Panc1 (cell line): ENCODE measurements at regions not wholly inside any gene's neighbourhood (a gene's known extent, or its start where the extent isn't known, plus 50 kb on each side); places are given as distances from the start of the nearest gene placed in this dataset.
"Not testable (repeated sequence)": the region's sequence is repeated elsewhere in the genome, so short reads cannot be mapped to it uniquely, and the experiment has no call there.

Experiments
- ATAC-seq: fragments of 200-7000 bp; cut with Tn5 transposase; 2 replicates; pipeline ENCODE4 v1.9.1; 2020; ENCODE audit warnings: mild to moderate bottlenecking, moderate library complexity
- BruUV-seq: library from RNA; stranded (reverse); fragments of 400-500 nt; replicated peaks from 2 replicates; lab custom pipeline; 2021; lab: Mats Ljungman, UMichigan
- CTCF ChIA-PET: fragments of 300-600 bp; sonication (Branson Sonifier 250); formaldehyde crosslinking; loops from one replicate; lab custom pipeline; 2022; ENCODE audit warnings: antibody characterized with exemption; lab: Charles Lee
- POLR2A ChIA-PET: fragments of 300-600 bp; sonication (Branson Sonifier 250); formaldehyde crosslinking; loops from one replicate; lab custom pipeline; 2022; ENCODE audit warnings: antibody characterized with exemption; lab: Charles Lee
- DNase-seq: peaks from one replicate; pipeline ENCODE4 v3.0.0-alpha.2; 2010; ENCODE audit warnings: low read depth, low spot score
- H3K27ac ChIP-seq: 2 replicates; pipeline ENCODE4 v1.5.1; 2011; ENCODE audit warnings: mild to moderate bottlenecking, low read length, inconsistent platforms
- H3K27me3 ChIP-seq: fragments of 200-500 bp; sonication (Bioruptor generic); 2 replicates; pipeline ENCODE4 v1.6.0; 2014; ENCODE audit warnings: low read length, inconsistent platforms; ENCODE audit not compliant: control insufficient read depth, insufficient read depth
- H3K36me3 ChIP-seq: fragments of 200-500 bp; sonication (Bioruptor generic); 2 replicates; pipeline ENCODE4 v1.5.1; 2014; ENCODE audit warnings: inconsistent platforms, mild to moderate bottlenecking, low read length, moderate library complexity; ENCODE audit not compliant: control insufficient read depth, insufficient read depth
- H3K4me1 ChIP-seq: 2 replicates; pipeline ENCODE4 v1.5.1; 2011; ENCODE audit warnings: inconsistent platforms, mild to moderate bottlenecking, low read length, moderate library complexity; ENCODE audit not compliant: control insufficient read depth, insufficient read depth
- H3K4me3 ChIP-seq, 2 experiments: 2 replicates each; pipeline ENCODE4 v1.5.1; 2011 to 2012; ENCODE audit warnings: low read depth in 2 of 2, low read length in 2 of 2, mild to moderate bottlenecking in 2 of 2, inconsistent platforms in 1 of 2, moderate library complexity in 1 of 2
- H3K9me3 ChIP-seq: fragments of 200-500 bp; sonication (Bioruptor generic); 2 replicates; pipeline ENCODE4 v1.5.1; 2014; ENCODE audit warnings: low read depth, mild to moderate bottlenecking, inconsistent platforms, low read length, moderate library complexity; ENCODE audit not compliant: control insufficient read depth, insufficient read depth
- CTCF ChIP-seq: fragments of 450-650 bp; IDR thresholded peaks from 2 replicates; pipeline ENCODE4 v1.5.1; 2017; ENCODE audit warnings: mild to moderate bottlenecking
- POLR2AphosphoS5 ChIP-seq: IDR thresholded peaks from 2 replicates; pipeline ENCODE4 v1.6.1; 2012; ENCODE audit warnings: mild to moderate bottlenecking, low read depth, low read length, moderate library complexity
- REST ChIP-seq, 2 experiments: IDR thresholded peaks; 2 replicates each; pipeline ENCODE4 v1.6.1; 2011 to 2012; ENCODE audit warnings: low read depth in 2 of 2, control low read depth in 1 of 2, low read length in 1 of 2, mild to moderate bottlenecking in 1 of 2, moderate library complexity in 1 of 2; ENCODE audit not compliant: insufficient read depth in 1 of 2
- SIN3A ChIP-seq: IDR thresholded peaks from 2 replicates; pipeline ENCODE4 v1.6.1; 2012; ENCODE audit warnings: low read depth, mild to moderate bottlenecking, low read length, moderate library complexity, borderline replicate concordance; ENCODE audit not compliant: insufficient read depth
- TCF7L2 ChIP-seq: IDR thresholded peaks from 2 replicates; pipeline ENCODE4 v1.6.1; 2011; ENCODE audit warnings: mild to moderate bottlenecking, low read depth, low read length, inconsistent platforms
- in situ Hi-C: cut with HindIII; loops from 2 replicates; pipeline ENCODE4 v1.10.0; 2016; ENCODE audit warnings: low sequenced_read_pairs, low pct_unique_long_range_greater_than_20kb
- intact Hi-C: fragments of 100-400 bp; cut with micrococcal nuclease; formaldehyde crosslinking; loops from one replicate; pipeline ENCODE4 v1.10.0; 2022; ENCODE audit not compliant: unreplicated experiment

DNA sequence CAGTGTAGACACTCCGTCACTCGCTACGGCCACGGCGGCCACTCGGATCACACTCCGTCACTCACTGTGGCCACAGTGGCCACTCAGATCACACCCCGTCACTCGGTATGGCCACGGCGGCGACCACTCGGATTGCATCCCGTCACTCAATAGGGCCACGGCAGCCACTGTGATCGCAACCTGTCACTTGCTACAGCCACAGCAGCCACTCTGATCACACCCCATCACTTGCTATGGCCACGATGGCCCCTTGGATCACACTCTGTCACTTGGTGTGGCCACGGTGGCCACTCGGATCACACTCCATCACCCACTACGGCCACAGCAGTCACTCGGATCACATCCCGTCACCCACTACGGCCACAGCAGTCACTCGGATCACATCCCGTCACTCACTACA, 175.3 kb downstream of the LAT start:
- H3K36me3 ChIP-seq, H3K27me3 ChIP-seq, H3K4me1 ChIP-seq, BruUV-seq, H3K27ac ChIP-seq, POLR2A ChIA-PET, intact Hi-C loops, H3K9me3 ChIP-seq, in situ Hi-C loops, DNase-seq, ATAC-seq, CTCF ChIA-PET, H3K4me3 ChIP-seq: not testable (repeated sequence)

DNA sequence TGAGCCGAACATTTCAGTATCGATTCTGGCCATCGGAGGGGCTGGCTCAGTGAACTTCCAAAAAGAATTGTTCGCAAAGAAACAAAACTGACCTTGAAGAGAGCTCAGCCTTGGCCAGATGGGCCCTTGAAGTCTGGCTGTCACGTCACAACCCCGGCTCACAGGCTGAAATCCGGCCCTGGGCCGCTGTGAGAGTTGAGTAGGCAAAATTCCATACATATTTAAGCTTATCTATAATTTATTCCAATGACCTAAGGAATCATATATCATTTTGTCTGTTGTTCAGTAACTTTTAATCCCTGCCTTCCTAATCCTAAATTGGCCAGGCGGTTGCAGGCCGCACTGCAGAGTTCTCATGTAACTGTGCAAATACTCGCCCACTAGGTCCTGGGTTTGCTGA, 174.8 kb downstream of the LAT start:
- BruUV-seq, CTCF ChIA-PET, H3K27ac ChIP-seq, H3K4me1 ChIP-seq, POLR2A ChIA-PET, H3K4me3 ChIP-seq, ATAC-seq, in situ Hi-C loops, H3K36me3 ChIP-seq, H3K27me3 ChIP-seq, H3K9me3 ChIP-seq, intact Hi-C loops, DNase-seq: not testable (repeated sequence)

DNA sequence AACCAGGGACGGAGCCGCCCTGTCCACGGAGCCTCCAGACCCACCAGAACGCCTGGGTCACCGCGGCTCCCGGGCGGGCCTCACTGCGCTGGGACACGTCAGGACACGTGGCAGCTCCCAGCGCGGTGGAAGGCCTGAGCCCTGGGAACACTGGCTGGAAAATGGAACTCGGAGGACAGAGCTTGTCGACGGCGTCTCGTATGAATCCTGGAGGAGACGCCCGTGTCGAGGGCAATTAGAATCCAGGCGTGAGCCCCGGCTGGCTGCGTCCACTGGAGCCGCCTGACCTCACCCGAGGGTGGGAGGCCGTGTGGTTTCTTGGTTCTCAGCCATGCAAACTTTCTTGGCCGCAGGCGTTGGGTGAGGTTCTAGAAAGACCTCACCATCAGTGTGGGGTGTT, 173.9 kb downstream of the LAT start:
- no TSS peak for BruUV-seq
- intact Hi-C loops, result no loop called here
- H3K36me3 ChIP-seq, result no peaks in the 10 kb centered on the region

GRCh38 chr16:29158031-29158784, 173.4 kb downstream of the LAT start:
- POLR2A ChIA-PET, result not testable (repeated sequence)

More for the DNA sequence above, 173.9 kb downstream of the LAT start:
- TF ChIP-seq SIN3A (no peak), TCF7L2 (no peak), CTCF (no peak), POLR2AphosphoS5 (no peak), REST (IDR thresholded peaks at IDR 0.05; ENCODE audit: insufficient read depth in 1 of 2, low read depth in 2 of 2, low read length in 1 of 2) (no peak)
- in situ Hi-C loops, result no loop called here
- no peak for ATAC-seq
- CTCF ChIA-PET, result no interaction called here
- Histone ChIP-seq H3K4me3 (no peak overlapping the region), H3K27ac (no peak overlapping the region), H3K27me3 (no peaks in the 10 kb centered on the region), H3K9me3 (no peaks in the 10 kb centered on the region), H3K4me1 (peaks cover 7% of the 10 kb centered on the region)
- POLR2A ChIA-PET, result no interaction called here
- no peak for DNase-seq

DNA sequence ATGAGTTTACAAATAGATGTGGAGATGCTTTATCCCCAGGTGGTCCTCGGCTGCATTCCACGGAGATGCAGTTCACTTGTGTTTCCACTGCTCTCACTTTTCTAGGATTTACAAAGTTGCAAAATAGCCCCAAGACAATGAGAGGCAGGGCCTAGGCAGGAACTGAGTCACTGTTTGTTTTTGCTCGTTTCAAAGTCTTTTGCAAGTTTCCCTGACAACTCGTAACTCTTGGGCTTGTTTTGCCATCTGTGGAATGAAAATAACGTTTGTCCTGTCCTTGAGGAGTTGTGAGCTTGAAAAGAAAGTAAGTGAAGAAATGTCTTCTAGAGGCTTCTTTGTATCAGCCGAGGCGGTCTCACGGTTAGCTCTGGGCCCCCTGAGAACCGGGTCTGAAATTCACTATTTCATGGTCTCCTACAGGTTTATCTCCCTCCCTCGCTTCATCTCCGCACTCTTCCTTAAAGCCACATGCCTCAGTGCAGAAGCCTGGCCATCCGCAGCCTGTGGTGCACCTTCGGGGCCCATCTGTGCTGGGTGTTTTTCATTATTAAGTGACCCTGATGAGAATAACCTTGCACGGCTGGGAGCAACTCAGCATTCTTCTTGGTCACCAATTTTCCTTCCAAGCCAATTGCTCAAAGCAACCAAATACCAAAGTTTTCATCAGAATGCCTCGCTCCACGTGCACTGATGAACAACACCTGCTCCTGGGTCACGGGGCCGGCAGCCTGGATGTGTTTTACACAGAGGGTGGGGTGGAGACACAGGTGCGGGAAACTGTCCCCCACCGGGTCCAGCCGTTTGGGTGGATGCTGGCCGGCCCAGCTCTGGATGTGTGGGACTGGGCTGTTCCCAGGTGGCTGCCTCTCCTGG, 172.4 kb downstream of the LAT start:
- ATAC-seq (peak; percentile 63; the same call in 1 of the 2 replicates), DNase-seq (peak; percentile 33)
- POLR2A ChIA-PET, BruUV-seq, H3K36me3 ChIP-seq, in situ Hi-C loops, intact Hi-C loops, H3K9me3 ChIP-seq, H3K4me1 ChIP-seq, H3K27me3 ChIP-seq, H3K27ac ChIP-seq, H3K4me3 ChIP-seq: not testable (repeated sequence)
- CTCF ChIA-PET, result interaction anchor here (0.6 kb wide), 1 partner anchor 50 kb away, joined by 6 read pairs; no protein-coding TSS in a partner anchor

More at GRCh38 chr16:29158031-29158784, 173.4 kb downstream of the LAT start:
- 0 out of 2 replicates have a peak, but pooled peaks have one; percentile 18 for ATAC-seq
- BruUV-seq, H3K4me3 ChIP-seq, in situ Hi-C loops, CTCF ChIA-PET, H3K27me3 ChIP-seq, DNase-seq, intact Hi-C loops, H3K4me1 ChIP-seq, H3K36me3 ChIP-seq, H3K27ac ChIP-seq, H3K9me3 ChIP-seq: not testable (repeated sequence)
